ENCODE measurements at regions not wholly inside any gene's neighbourhood (a gene's known extent, or its start where the extent isn't known, plus 50 kb on each side); places are given as distances from the start of the nearest gene placed in this dataset.
"Not testable (repeated sequence)": the region's sequence is repeated elsewhere in the genome, so short reads cannot be mapped to it uniquely, and the experiment has no call there.

GRCh38 chr3:75312469-75312868 is 351.7 kb upstream of the FRG2C start:
- H3K9ac ChIP-seq (ENCODE audit: low read length); CTCF ChIA-PET; H3K36me3 ChIP-seq (replicated peaks in 1 of 2; ENCODE audit: control extremely low read depth in 1 of 2, control insufficient read depth in 1 of 2, extremely low read depth in 1 of 2, insufficient read depth in 2 of 2, low read length in 1 of 2); H3K4me3 Mint-ChIP-seq; H3K4me3 ChIP-seq (ENCODE audit: control extremely low read depth in 1 of 5, extremely low read depth in 1 of 5, insufficient read depth in 1 of 5, low read depth in 2 of 5, low read length in 4 of 5); intact Hi-C loops (cut with micrococcal nuclease); ATAC-seq (ENCODE audit: low read depth); H2AFZ ChIP-seq (ENCODE audit: insufficient read depth, low read depth, low read length, poor library complexity, severe bottlenecking); H4K20me1 ChIP-seq (ENCODE audit: control insufficient read depth, insufficient read depth, low read length, poor library complexity, severe bottlenecking); H3K4me1 ChIP-seq (ENCODE audit: control insufficient read depth in 2 of 2, insufficient read depth in 2 of 2, low read length in 2 of 2); DNase-seq; H3K9me3 Mint-ChIP-seq (ENCODE audit: insufficient read depth); H3K9me3 ChIP-seq (ENCODE audit: control extremely low read depth in 1 of 3, control insufficient read depth in 2 of 3, insufficient read depth in 1 of 3, low read length in 2 of 3); H3K79me2 ChIP-seq (ENCODE audit: control insufficient read depth, insufficient read depth, low read length); H3K4me1 Mint-ChIP-seq; H3K4me2 ChIP-seq (replicated peaks; ENCODE audit: low read depth, low read length, poor library complexity, severe bottlenecking); POLR2A ChIA-PET; H3K27ac ChIP-seq (ENCODE audit: low read length in 2 of 2); H3K27me3 Mint-ChIP-seq; H3K27ac Mint-ChIP-seq; H3K27me3 ChIP-seq (replicated peaks in 1 of 4; ENCODE audit: control extremely low read depth in 1 of 4, control insufficient read depth in 3 of 4, insufficient read depth in 4 of 4, low read length in 3 of 4): not testable (repeated sequence)
- 36% methylated on average over 2 of the region's 3 CpGs for WGBS (ENCODE audit: insufficient coverage)

- H3K9ac ChIP-seq (ENCODE audit: low read length); DNase-seq; CTCF ChIA-PET; H2AFZ ChIP-seq (ENCODE audit: insufficient read depth, low read depth, low read length, poor library complexity, severe bottlenecking); H3K9me3 Mint-ChIP-seq (ENCODE audit: insufficient read depth); H3K27ac Mint-ChIP-seq; H3K27ac ChIP-seq (ENCODE audit: low read length in 2 of 2); ATAC-seq (ENCODE audit: low read depth); H3K36me3 ChIP-seq (replicated peaks in 1 of 2; ENCODE audit: control extremely low read depth in 1 of 2, control insufficient read depth in 1 of 2, extremely low read depth in 1 of 2, insufficient read depth in 2 of 2, low read length in 1 of 2); H3K4me1 Mint-ChIP-seq; H3K9me3 ChIP-seq (ENCODE audit: control extremely low read depth in 1 of 3, control insufficient read depth in 2 of 3, insufficient read depth in 1 of 3, low read length in 2 of 3); H4K20me1 ChIP-seq (ENCODE audit: control insufficient read depth, insufficient read depth, low read length, poor library complexity, severe bottlenecking); H3K79me2 ChIP-seq (ENCODE audit: control insufficient read depth, insufficient read depth, low read length); H3K4me3 ChIP-seq (ENCODE audit: control extremely low read depth in 1 of 5, extremely low read depth in 1 of 5, insufficient read depth in 1 of 5, low read depth in 2 of 5, low read length in 4 of 5); H3K27me3 Mint-ChIP-seq; H3K4me2 ChIP-seq (replicated peaks; ENCODE audit: low read depth, low read length, poor library complexity, severe bottlenecking); H3K27me3 ChIP-seq (replicated peaks in 1 of 4; ENCODE audit: control extremely low read depth in 1 of 4, control insufficient read depth in 3 of 4, insufficient read depth in 4 of 4, low read length in 3 of 4); H3K4me3 Mint-ChIP-seq; H3K4me1 ChIP-seq (ENCODE audit: control insufficient read depth in 2 of 2, insufficient read depth in 2 of 2, low read length in 2 of 2); POLR2A ChIA-PET; intact Hi-C loops (cut with micrococcal nuclease): not testable (repeated sequence)
- WGBS (ENCODE audit: insufficient coverage) = 50% methylated on average over 1 of the region's 1 CpG
These were observed 344.4 kb upstream of the FRG2C start for GRCh38 chr3:75319776-75320175.

DNA sequence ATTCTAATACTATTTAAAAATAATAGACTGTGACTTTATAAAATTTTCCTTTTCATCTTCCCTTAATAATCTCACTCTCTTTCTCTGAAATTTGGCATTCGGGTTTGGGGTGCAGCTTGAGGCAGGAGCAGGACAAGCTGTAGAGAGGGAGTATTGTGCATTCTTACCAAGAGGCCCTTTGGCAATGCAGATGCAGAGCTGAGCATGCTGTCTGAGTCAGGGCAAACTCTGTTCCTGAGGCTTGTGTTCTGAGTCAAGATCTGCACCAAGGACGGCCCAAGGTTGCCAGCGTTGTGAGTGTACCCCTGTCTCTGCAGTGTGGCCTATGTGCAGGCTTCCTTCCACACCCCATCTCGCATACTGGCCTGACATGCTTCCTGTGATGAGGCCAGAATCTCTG is 343.8 kb upstream of the FRG2C start:
- ATAC-seq (ENCODE audit: low read depth) (no peak), DNase-seq (no peak)
- Histone ChIP-seq H3K4me3 (ENCODE audit: control extremely low read depth in 1 of 5, extremely low read depth in 1 of 5, insufficient read depth in 1 of 5, low read depth in 2 of 5, low read length in 4 of 5) (no peak overlapping the region), H3K4me1 (ENCODE audit: control insufficient read depth in 2 of 2, insufficient read depth in 2 of 2, low read length in 2 of 2) (no peaks in the 10 kb centered on the region), H3K27me3 (replicated peaks in 1 of 4; ENCODE audit: control extremely low read depth in 1 of 4, control insufficient read depth in 3 of 4, insufficient read depth in 4 of 4, low read length in 3 of 4) (no peaks in the 10 kb centered on the region), H3K79me2 (ENCODE audit: control insufficient read depth, insufficient read depth, low read length) (no peaks in the 10 kb centered on the region), H3K9ac (ENCODE audit: low read length) (no peak overlapping the region), H4K20me1 (ENCODE audit: control insufficient read depth, insufficient read depth, low read length, poor library complexity, severe bottlenecking) (no peaks in the 10 kb centered on the region), H3K4me2 (replicated peaks; ENCODE audit: low read depth, low read length, poor library complexity, severe bottlenecking) (no peak overlapping the region), H3K9me3 (ENCODE audit: control extremely low read depth in 1 of 3, control insufficient read depth in 2 of 3, insufficient read depth in 1 of 3, low read length in 2 of 3) (no peaks in the 10 kb centered on the region), H3K27ac (ENCODE audit: low read length in 2 of 2) (no peak overlapping the region), H2AFZ (ENCODE audit: insufficient read depth, low read depth, low read length, poor library complexity, severe bottlenecking) (no peak overlapping the region), H3K36me3 (replicated peaks in 1 of 2; ENCODE audit: control extremely low read depth in 1 of 2, control insufficient read depth in 1 of 2, extremely low read depth in 1 of 2, insufficient read depth in 2 of 2, low read length in 1 of 2) (no peaks in the 10 kb centered on the region)
- 97% methylated on average over 4 of the region's 4 CpGs for WGBS (ENCODE audit: insufficient coverage)
- intact Hi-C loops (cut with micrococcal nuclease) = no loop called here
- POLR2A ChIA-PET = no interaction called here
- H3K4me1 Mint-ChIP-seq = no peaks in the 10 kb centered on the region
- no peak for TF ChIP-seq EZH2 (IDR thresholded peaks at IDR 0.05; ENCODE audit: borderline replicate concordance, insufficient read depth, low read depth, low read length, poor library complexity, severe bottlenecking)
- TF ChIP-seq, protein P1, sequence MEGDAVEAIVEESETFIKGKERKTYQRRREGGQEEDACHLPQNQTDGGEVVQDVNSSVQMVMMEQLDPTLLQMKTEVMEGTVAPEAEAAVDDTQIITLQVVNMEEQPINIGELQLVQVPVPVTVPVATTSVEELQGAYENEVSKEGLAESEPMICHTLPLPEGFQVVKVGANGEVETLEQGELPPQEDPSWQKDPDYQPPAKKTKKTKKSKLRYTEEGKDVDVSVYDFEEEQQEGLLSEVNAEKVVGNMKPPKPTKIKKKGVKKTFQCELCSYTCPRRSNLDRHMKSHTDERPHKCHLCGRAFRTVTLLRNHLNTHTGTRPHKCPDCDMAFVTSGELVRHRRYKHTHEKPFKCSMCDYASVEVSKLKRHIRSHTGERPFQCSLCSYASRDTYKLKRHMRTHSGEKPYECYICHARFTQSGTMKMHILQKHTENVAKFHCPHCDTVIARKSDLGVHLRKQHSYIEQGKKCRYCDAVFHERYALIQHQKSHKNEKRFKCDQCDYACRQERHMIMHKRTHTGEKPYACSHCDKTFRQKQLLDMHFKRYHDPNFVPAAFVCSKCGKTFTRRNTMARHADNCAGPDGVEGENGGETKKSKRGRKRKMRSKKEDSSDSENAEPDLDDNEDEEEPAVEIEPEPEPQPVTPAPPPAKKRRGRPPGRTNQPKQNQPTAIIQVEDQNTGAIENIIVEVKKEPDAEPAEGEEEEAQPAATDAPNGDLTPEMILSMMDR (IDR thresholded peaks at IDR 0.05) = no peak
- no peak overlapping the region for H3K27ac Mint-ChIP-seq
- CTCF ChIA-PET = no interaction called here
- H3K4me3 Mint-ChIP-seq = no peak overlapping the region
- no peaks in the 10 kb centered on the region for H3K9me3 Mint-ChIP-seq (ENCODE audit: insufficient read depth)
- no peaks in the 10 kb centered on the region for H3K27me3 Mint-ChIP-seq
